Ovary (tissue), 7 donors: ENCODE measurements at regions not wholly inside any gene's neighbourhood (a gene's known extent, or its start where the extent isn't known, plus 50 kb on each side); places are given as distances from the start of the nearest gene placed in this dataset.

Experiments used
- DNase-seq, 5 donors: peaks; one replicate each; pipeline ENCODE4 v3.0.0-alpha.2; 2019 to 2020
- H3K27ac ChIP-seq, 2 donors: fragments of 200-600 bp; one replicate each; pipeline versions ENCODE4 v1.5.1 to v1.8.0; 2019 to 2022
- H3K27me3 ChIP-seq: fragments of 200-600 bp; one replicate; pipeline ENCODE4 v1.8.0; 2022
- H3K36me3 ChIP-seq: fragments of 200-600 bp; sonication (generic); one replicate; pipeline ENCODE4 v1.5.1; 2019
- H3K4me1 ChIP-seq: one replicate; pipeline ENCODE4 v1.8.1; 2013; ENCODE audit warnings: mild to moderate bottlenecking, moderate library complexity; ENCODE audit not compliant: insufficient read depth
- H3K4me3 ChIP-seq: fragments of 200-600 bp; sonication (generic); one replicate; pipeline ENCODE4 v1.5.1; 2017
- H3K9me3 ChIP-seq, 2 donors: fragments of 200-600 bp in 1 of 2; sonication (generic) in 1 of 2; one replicate each; pipeline versions ENCODE4 v1.5.1 to v1.8.1; 2013 to 2019; ENCODE audit warnings: mild to moderate bottlenecking in 1 of 2, moderate library complexity in 1 of 2
- EP300 ChIP-seq: sonication (generic); formaldehyde crosslinking; IDR thresholded peaks from one replicate; pipeline ENCODE4 v1.6.1; 2017; ENCODE audit warnings: antibody characterized with exemption
- POLR2A ChIP-seq: fragments of 450-650 bp; IDR thresholded peaks from one replicate; pipeline ENCODE4 v1.6.1; 2017; ENCODE audit warnings: antibody characterized with exemption, mild to moderate bottlenecking, moderate library complexity
- WGBS, 3 donors: extraction: QIAGEN DNeasy Blood & Tissue Kit in 1 of 3; methylation state at CpG; one replicate each; pipeline versions ENCODE4 v1.1.5 to v1.1.7; 2013 to 2017; 5-methylcytosine and 5-hydroxymethylcytosine counted together
- intact Hi-C, 4 donors: fragments of 100-400 bp; cut with DNase I; formaldehyde crosslinking; loops; one replicate each; pipeline versions ENCODE4 v1.11.0 to v1.15.1; 2022 to 2023
- TF ChIP-seq, protein P1 (sequence below), 3 donors: fragments of 450-650 bp in 2 of 3; fragments of 200-600 bp in 1 of 3; IDR thresholded peaks; one replicate each; pipeline versions ENCODE4 v1.5.1 to v1.8.0; 2016 to 2022; ENCODE audit warnings: antibody characterized with exemption in 3 of 3, mild to moderate bottlenecking in 1 of 3
- donor health status: DM: no; HTN: no; CAD: no; lungs with moderate emphysema.
- donor health status: DM: no; HTN: no; CAD: no.
- donor health status: Bipolar disorder and iron deficiency.
- donor health status: DM: no; HTN: no; CAD: no.
- donor health status: DM: yes; HTN: yes; CAD: no.

- TF ChIP-seq EP300 (no peak), POLR2A (no peak)
- TF ChIP-seq, protein P1, sequence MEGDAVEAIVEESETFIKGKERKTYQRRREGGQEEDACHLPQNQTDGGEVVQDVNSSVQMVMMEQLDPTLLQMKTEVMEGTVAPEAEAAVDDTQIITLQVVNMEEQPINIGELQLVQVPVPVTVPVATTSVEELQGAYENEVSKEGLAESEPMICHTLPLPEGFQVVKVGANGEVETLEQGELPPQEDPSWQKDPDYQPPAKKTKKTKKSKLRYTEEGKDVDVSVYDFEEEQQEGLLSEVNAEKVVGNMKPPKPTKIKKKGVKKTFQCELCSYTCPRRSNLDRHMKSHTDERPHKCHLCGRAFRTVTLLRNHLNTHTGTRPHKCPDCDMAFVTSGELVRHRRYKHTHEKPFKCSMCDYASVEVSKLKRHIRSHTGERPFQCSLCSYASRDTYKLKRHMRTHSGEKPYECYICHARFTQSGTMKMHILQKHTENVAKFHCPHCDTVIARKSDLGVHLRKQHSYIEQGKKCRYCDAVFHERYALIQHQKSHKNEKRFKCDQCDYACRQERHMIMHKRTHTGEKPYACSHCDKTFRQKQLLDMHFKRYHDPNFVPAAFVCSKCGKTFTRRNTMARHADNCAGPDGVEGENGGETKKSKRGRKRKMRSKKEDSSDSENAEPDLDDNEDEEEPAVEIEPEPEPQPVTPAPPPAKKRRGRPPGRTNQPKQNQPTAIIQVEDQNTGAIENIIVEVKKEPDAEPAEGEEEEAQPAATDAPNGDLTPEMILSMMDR (IDR thresholded peaks at IDR 0.05), result no peak
Measured at GRCh38 chr12:124650912-124651311, 83.5 kb upstream of the NCOR2 start.

GRCh38 chr12:124648710-124649384 lies 81.4 kb upstream of the NCOR2 start:
- no peak for DNase-seq
- Histone ChIP-seq H3K4me1 (peaks cover 2% of the 10 kb centered on the region), H3K27ac (no peak overlapping the region), H3K27me3 (no peaks in the 10 kb centered on the region), H3K36me3 (no peaks in the 10 kb centered on the region), H3K9me3 (no peaks in the 10 kb centered on the region), H3K4me3 (no peak overlapping the region)
- no peak for TF ChIP-seq EP300
- TF ChIP-seq, protein P1 (IDR thresholded peaks at IDR 0.05), result no peak
- no peak for TF ChIP-seq POLR2A
- intact Hi-C loops, result no loop called here
- 80 to 83% (median 82%) methylated on average over 6 of the region's 6 CpGs for WGBS, 3 donors

More at GRCh38 chr12:124650912-124651311, 83.5 kb upstream of the NCOR2 start:
- H3K27me3 ChIP-seq, result no peaks in the 10 kb centered on the region
- DNase-seq, result peak in 1 of 5 donors; percentile 12
- H3K27ac ChIP-seq, result no peak overlapping the region
- no peak overlapping the region for H3K4me3 ChIP-seq
- H3K4me1 ChIP-seq, result peaks cover 9% of the 10 kb centered on the region
- WGBS, 3 donors, result 72 to 82% (median 80%) methylated on average over 7 of the region's 7 CpGs
- H3K9me3 ChIP-seq, result no peaks in the 10 kb centered on the region
- H3K36me3 ChIP-seq, result no peaks in the 10 kb centered on the region
- intact Hi-C loops, result no loop called here

DNA sequence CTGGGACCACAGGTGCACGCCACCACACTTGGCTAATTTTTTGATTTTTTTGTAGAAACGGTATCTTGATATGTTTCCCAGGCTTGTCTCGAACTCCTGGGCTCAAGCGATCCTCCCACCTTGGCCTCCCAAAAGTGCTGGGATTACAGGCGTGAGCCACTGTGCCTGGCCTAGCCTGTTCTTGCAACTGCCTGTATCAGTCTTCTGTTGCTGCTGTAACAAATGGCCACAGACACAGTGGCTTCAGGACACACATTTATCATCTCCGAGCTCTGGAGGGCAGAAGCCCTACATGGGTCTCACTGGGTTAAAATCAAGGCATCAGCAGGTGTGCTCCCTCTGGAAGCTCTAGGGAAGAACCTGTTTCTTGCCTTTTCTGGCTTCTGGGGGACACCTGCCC lies 79.9 kb upstream of the NCOR2 start:
- Histone ChIP-seq H3K9me3 (no peaks in the 10 kb centered on the region), H3K36me3 (no peaks in the 10 kb centered on the region), H3K27me3 (no peaks in the 10 kb centered on the region), H3K4me1 (peaks cover 2% of the 10 kb centered on the region), H3K27ac (no peak overlapping the region), H3K4me3 (no peak overlapping the region)
- intact Hi-C loops, result no loop called here
- WGBS, 3 donors, result 82 to 99% (median 97%) methylated on average over 5 to 6 of the region's 6 CpGs
- DNase-seq, result no peak
- no peak for TF ChIP-seq POLR2A
- no peak for TF ChIP-seq EP300
- TF ChIP-seq, protein P1 (IDR thresholded peaks at IDR 0.05), result no peak

GRCh38 chr12:124646385-124647230 lies 79.2 kb upstream of the NCOR2 start:
- peak in 2 of 5 donors; percentile 45 to 62 for DNase-seq
- Histone ChIP-seq H3K4me3 (no peak overlapping the region), H3K4me1 (peaks cover 2% of the 10 kb centered on the region), H3K9me3 (no peaks in the 10 kb centered on the region), H3K36me3 (no peaks in the 10 kb centered on the region), H3K27ac (no peak overlapping the region), H3K27me3 (no peaks in the 10 kb centered on the region)
- TF ChIP-seq, protein P1 (IDR thresholded peaks at IDR 0.05), result no peak
- TF ChIP-seq EP300 (no peak), POLR2A (no peak)
- intact Hi-C loops, result no loop called here
- 31 to 41% (median 35%) methylated on average over 34 of the region's 34 CpGs for WGBS, 3 donors
